Liver (tissue), 8 donors: ENCODE measurements at regions not wholly inside any gene's neighbourhood (a gene's known extent, or its start where the extent isn't known, plus 50 kb on each side); places are given as distances from the start of the nearest gene placed in this dataset.

Experiments
- DNase-seq: peaks from one replicate; pipeline ENCODE4 v3.0.0-alpha.2; 2017; ENCODE audit warnings: low spot score
- H3K27ac ChIP-seq, 2 donors: one replicate each; pipeline ENCODE4 v1.7.0; 2013; ENCODE audit warnings: inconsistent platforms in 2 of 2, low read length in 2 of 2, control low read depth in 1 of 2, low read depth in 1 of 2, mild to moderate bottlenecking in 1 of 2
- H3K27me3 ChIP-seq, 4 donors: one replicate each; pipeline versions ENCODE4 v1.6.1 to v1.7.0; 2013; ENCODE audit warnings: low read length in 3 of 4, inconsistent platforms in 1 of 4, mild to moderate bottlenecking in 1 of 4, moderate library complexity in 1 of 4; ENCODE audit not compliant: control insufficient read depth in 4 of 4, insufficient read depth in 4 of 4
- H3K36me3 ChIP-seq, 4 donors: one replicate each; pipeline versions ENCODE4 v1.6.1 to v1.7.0; 2013; ENCODE audit warnings: low read length in 3 of 4, mild to moderate bottlenecking in 3 of 4, low read depth in 1 of 4, moderate library complexity in 1 of 4; ENCODE audit not compliant: control insufficient read depth in 4 of 4, insufficient read depth in 3 of 4
- H3K4me1 ChIP-seq, 4 donors: one replicate each; pipeline versions ENCODE4 v1.6.1 to v1.7.0; 2013; ENCODE audit warnings: low read length in 3 of 4, mild to moderate bottlenecking in 3 of 4, moderate library complexity in 1 of 4; ENCODE audit not compliant: control insufficient read depth in 4 of 4, insufficient read depth in 4 of 4
- H3K4me3 ChIP-seq, 3 donors: one replicate each; pipeline versions ENCODE4 v1.6.1 to v1.7.0; 2013; ENCODE audit warnings: low read length in 3 of 3, control low read depth in 1 of 3, low read depth in 1 of 3, mild to moderate bottlenecking in 1 of 3
- H3K9ac ChIP-seq, 2 donors: one replicate each; pipeline ENCODE4 v1.7.0; 2013; ENCODE audit warnings: low read length in 2 of 2, mild to moderate bottlenecking in 2 of 2, moderate library complexity in 2 of 2, control low read depth in 1 of 2, low read depth in 1 of 2
- H3K9me3 ChIP-seq, 4 donors: one replicate each; pipeline versions ENCODE4 v1.6.1 to v1.7.0; 2013; ENCODE audit warnings: low read length in 3 of 4; ENCODE audit not compliant: control insufficient read depth in 4 of 4
- HNF4A ChIP-seq, 2 donors: conservative IDR thresholded peaks; 2 replicates each; pipeline ENCODE4 v1.6.1; 2016; ENCODE audit warnings: antibody characterized with exemption in 2 of 2, mild to moderate bottlenecking in 2 of 2
- HNF4G ChIP-seq: IDR thresholded peaks from 2 replicates; pipeline ENCODE4 v1.6.1; 2016; ENCODE audit warnings: antibody characterized with exemption
- RAD21 ChIP-seq, 2 donors: IDR thresholded peaks; 2 replicates each; pipeline ENCODE4 v1.6.1; 2016; ENCODE audit warnings: antibody characterized with exemption in 2 of 2, mild to moderate bottlenecking in 2 of 2
- RXRA ChIP-seq, 2 donors: IDR thresholded peaks; 2 replicates each; pipeline ENCODE4 v1.6.1; 2017 to 2018; ENCODE audit warnings: antibody characterized with exemption in 2 of 2, mild to moderate bottlenecking in 1 of 2
- SP1 ChIP-seq: IDR thresholded peaks from 2 replicates; pipeline ENCODE4 v1.6.1; 2018; ENCODE audit warnings: antibody characterized with exemption, mild to moderate bottlenecking
- TAF1 ChIP-seq: conservative IDR thresholded peaks from 2 replicates; pipeline ENCODE4 v1.6.1; 2016; ENCODE audit warnings: antibody characterized with exemption, mild to moderate bottlenecking
- WGBS: extraction: QIAGEN DNeasy Blood & Tissue Kit; methylation state at CpG from one replicate; pipeline ENCODE4 v1.1.7; 2013; 5-methylcytosine and 5-hydroxymethylcytosine counted together
- TF ChIP-seq, protein P1 (sequence below): IDR thresholded peaks from 2 replicates; pipeline ENCODE4 v1.6.1; 2016; ENCODE audit warnings: antibody characterized with exemption, mild to moderate bottlenecking
- TF ChIP-seq, protein P2 (sequence below): IDR thresholded peaks from 2 replicates; pipeline ENCODE4 v1.6.1; 2016; ENCODE audit warnings: antibody characterized with exemption
- TF ChIP-seq, protein P3 (sequence below): fragments of 150-350 bp; IDR thresholded peaks from 2 replicates; pipeline ENCODE4 v1.5.1; 2017; ENCODE audit warnings: improper control_type of control experiment, low read depth, low read length; ENCODE audit not compliant: missing input control
- donor health status: healthy.
- donor health status: healthy.
- donor health status: healthy.
- donor health status: healthy.
- donor health status: healthy.

DNA sequence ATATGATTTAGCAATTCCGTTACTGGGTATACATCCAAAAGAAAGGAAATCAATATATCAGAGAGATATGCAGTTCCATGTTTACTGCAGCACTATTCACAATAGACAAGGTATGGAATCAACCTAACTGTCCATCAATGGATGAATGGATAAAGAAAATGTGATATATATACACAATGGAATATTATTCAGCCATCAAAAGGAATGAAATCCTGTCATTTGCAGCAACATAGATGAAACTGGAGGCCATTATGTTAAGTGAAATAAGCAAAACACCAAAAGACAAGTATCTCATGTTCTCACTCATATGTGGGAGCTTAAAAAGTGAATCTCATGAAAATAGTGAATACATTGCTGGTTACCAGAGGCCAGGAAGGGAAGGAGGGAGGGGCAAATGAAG is 390.8 kb downstream of the ZFHX3 start (continued):
- TF ChIP-seq, protein P1, sequence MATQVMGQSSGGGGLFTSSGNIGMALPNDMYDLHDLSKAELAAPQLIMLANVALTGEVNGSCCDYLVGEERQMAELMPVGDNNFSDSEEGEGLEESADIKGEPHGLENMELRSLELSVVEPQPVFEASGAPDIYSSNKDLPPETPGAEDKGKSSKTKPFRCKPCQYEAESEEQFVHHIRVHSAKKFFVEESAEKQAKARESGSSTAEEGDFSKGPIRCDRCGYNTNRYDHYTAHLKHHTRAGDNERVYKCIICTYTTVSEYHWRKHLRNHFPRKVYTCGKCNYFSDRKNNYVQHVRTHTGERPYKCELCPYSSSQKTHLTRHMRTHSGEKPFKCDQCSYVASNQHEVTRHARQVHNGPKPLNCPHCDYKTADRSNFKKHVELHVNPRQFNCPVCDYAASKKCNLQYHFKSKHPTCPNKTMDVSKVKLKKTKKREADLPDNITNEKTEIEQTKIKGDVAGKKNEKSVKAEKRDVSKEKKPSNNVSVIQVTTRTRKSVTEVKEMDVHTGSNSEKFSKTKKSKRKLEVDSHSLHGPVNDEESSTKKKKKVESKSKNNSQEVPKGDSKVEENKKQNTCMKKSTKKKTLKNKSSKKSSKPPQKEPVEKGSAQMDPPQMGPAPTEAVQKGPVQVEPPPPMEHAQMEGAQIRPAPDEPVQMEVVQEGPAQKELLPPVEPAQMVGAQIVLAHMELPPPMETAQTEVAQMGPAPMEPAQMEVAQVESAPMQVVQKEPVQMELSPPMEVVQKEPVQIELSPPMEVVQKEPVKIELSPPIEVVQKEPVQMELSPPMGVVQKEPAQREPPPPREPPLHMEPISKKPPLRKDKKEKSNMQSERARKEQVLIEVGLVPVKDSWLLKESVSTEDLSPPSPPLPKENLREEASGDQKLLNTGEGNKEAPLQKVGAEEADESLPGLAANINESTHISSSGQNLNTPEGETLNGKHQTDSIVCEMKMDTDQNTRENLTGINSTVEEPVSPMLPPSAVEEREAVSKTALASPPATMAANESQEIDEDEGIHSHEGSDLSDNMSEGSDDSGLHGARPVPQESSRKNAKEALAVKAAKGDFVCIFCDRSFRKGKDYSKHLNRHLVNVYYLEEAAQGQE, result no peak
- no peak for TF ChIP-seq RXRA (IDR thresholded peaks at IDR 0.05)
- no peak for TF ChIP-seq HNF4A (conservative IDR thresholded peaks at IDR 0.05)

DNA sequence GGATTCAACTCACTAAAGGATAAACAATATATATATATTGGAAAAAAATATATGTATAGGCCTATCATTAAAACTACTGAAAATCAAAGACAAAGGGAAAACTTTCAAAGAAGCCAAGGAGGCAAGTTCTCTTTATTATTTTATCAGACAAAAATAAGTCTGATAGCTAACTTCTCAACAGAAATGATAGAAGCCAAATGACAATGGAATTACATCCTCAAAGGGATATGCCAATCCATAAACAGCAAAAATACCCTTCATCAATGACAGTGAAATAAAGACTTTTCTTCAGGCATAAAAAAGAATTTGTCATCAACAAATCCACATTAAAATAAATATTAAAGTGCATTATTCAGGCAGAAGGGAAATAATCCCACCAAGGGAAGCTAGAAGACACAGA is 393.4 kb downstream of the ZFHX3 start:
- no peak overlapping the region for H3K4me3 ChIP-seq
- DNase-seq, result no peak
- no peak for TF ChIP-seq RAD21 (IDR thresholded peaks at IDR 0.05)
- no peak for TF ChIP-seq HNF4A (conservative IDR thresholded peaks at IDR 0.05)
- TF ChIP-seq, protein P2, sequence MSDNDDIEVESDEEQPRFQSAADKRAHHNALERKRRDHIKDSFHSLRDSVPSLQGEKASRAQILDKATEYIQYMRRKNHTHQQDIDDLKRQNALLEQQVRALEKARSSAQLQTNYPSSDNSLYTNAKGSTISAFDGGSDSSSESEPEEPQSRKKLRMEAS, result no peak
- no peak for TF ChIP-seq TAF1
- H3K4me1 ChIP-seq, result no peaks in the 10 kb centered on the region
- H3K9ac ChIP-seq, result no peak overlapping the region
- H3K27me3 ChIP-seq, result no peaks in the 10 kb centered on the region
- no peaks in the 10 kb centered on the region for H3K9me3 ChIP-seq
- H3K27ac ChIP-seq, result no peak overlapping the region
- no peaks in the 10 kb centered on the region for H3K36me3 ChIP-seq

DNA sequence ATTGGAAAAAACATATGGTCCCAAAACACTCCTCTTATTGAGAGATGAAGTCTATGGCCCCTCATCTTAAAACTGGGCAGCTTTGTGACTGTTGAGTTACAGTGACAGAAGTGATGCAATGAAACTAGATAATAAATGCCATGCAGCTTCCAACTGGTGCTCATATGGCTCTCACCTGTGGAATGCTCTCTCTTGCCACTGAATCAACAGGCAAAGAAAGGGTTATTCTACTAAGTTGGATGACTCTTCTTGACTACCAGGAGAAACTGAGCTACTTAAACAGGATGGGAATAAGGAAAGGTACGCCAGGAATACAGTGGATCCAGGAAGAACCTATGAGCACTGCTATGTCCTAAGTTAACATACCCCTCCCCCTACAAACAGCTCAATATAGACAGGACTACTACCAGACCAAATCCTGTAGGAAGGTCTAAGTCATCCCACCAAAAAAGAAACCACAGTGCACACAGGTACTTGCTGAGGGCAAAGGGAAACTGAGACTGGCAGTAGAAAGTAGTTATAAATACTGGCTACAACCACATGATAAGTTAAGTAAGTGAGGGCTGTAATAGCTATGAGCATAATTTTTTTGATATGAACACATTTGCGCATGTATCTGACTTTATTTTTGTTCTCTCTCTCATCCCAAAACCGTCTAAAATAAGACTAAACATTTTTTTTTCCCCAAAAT is 398.5 kb downstream of the ZFHX3 start:
- TF ChIP-seq RAD21 (IDR thresholded peaks at IDR 0.05) (no peak), HNF4G (no peak), SP1 (no peak)
- TF ChIP-seq, protein P2, result no peak
- TF ChIP-seq, protein P3, sequence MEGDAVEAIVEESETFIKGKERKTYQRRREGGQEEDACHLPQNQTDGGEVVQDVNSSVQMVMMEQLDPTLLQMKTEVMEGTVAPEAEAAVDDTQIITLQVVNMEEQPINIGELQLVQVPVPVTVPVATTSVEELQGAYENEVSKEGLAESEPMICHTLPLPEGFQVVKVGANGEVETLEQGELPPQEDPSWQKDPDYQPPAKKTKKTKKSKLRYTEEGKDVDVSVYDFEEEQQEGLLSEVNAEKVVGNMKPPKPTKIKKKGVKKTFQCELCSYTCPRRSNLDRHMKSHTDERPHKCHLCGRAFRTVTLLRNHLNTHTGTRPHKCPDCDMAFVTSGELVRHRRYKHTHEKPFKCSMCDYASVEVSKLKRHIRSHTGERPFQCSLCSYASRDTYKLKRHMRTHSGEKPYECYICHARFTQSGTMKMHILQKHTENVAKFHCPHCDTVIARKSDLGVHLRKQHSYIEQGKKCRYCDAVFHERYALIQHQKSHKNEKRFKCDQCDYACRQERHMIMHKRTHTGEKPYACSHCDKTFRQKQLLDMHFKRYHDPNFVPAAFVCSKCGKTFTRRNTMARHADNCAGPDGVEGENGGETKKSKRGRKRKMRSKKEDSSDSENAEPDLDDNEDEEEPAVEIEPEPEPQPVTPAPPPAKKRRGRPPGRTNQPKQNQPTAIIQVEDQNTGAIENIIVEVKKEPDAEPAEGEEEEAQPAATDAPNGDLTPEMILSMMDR, result no peak
- Histone ChIP-seq H3K4me1 (no peaks in the 10 kb centered on the region), H3K27me3 (no peaks in the 10 kb centered on the region), H3K27ac (no peak overlapping the region), H3K9ac (no peak overlapping the region), H3K4me3 (no peak overlapping the region), H3K9me3 (no peaks in the 10 kb centered on the region), H3K36me3 (no peaks in the 10 kb centered on the region)
- DNase-seq, result no peak
- WGBS, result 90% methylated on average over 3 of the region's 3 CpGs
